Ishikawa (cell line): ENCODE measurements at regions not wholly inside any gene's neighbourhood (a gene's known extent, or its start where the extent isn't known, plus 50 kb on each side); places are given as distances from the start of the nearest gene placed in this dataset.

Experiments used
- EGR1 ChIP-seq: IDR thresholded peaks from 2 replicates; pipeline ENCODE4 v1.6.1; 2012
- EP300 ChIP-seq: IDR thresholded peaks from 2 replicates; pipeline ENCODE4 v1.6.1; 2012; ENCODE audit warnings: borderline replicate concordance
- FOXM1 ChIP-seq: IDR thresholded peaks from 2 replicates; pipeline ENCODE4 v1.6.1; 2012; ENCODE audit warnings: low read depth, borderline replicate concordance
- NFIC ChIP-seq: IDR thresholded peaks from 2 replicates; pipeline ENCODE4 v1.6.1; 2012
- RAD21 ChIP-seq: IDR thresholded peaks from 2 replicates; pipeline ENCODE4 v1.6.1; 2012; ENCODE audit warnings: low read depth
- TAF1 ChIP-seq: IDR thresholded peaks from 2 replicates; pipeline ENCODE4 v1.6.1; 2012; ENCODE audit warnings: low read depth, mild to moderate bottlenecking
- TEAD4 ChIP-seq: IDR thresholded peaks from 2 replicates; pipeline ENCODE4 v1.6.1; 2012
- YY1 ChIP-seq: IDR thresholded peaks from 2 replicates; pipeline ENCODE4 v1.6.1; 2012; ENCODE audit warnings: low read depth
- ZBTB7A ChIP-seq: IDR thresholded peaks from 2 replicates; pipeline ENCODE4 v1.6.1; 2012; ENCODE audit warnings: low read depth
- TF ChIP-seq, protein P1 (sequence below): IDR thresholded peaks from 2 replicates; pipeline ENCODE4 v1.6.1; 2012
- TF ChIP-seq, protein P2 (sequence below): IDR thresholded peaks from 2 replicates; pipeline ENCODE4 v1.6.1; 2012; ENCODE audit warnings: low read depth, mild to moderate bottlenecking
- TF ChIP-seq, protein P3 (sequence below): IDR thresholded peaks from 2 replicates; pipeline ENCODE4 v1.6.1; 2012

DNA sequence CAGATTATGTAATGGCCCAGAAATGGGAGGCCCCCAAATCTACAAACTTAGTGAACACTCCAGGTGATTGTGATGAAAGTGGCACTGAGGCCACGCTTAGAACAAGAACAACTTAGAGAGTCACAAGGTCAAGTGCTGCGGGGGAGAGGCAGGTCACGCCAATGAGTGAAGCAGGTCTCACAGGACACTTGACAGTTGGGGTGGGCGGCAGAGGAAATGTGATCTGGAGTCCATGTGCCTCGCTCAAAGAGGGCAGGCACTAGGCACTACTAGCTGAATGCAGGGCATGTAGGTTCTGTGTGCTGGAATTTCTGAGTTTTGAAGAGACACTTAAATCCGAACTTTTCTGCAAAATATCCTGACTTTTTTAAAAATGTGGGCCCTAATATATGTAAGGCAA is 193.2 kb upstream of the RORB start:
- no peak for TF ChIP-seq YY1
- no peak for TF ChIP-seq TAF1
- no peak for TF ChIP-seq EGR1
- no peak for TF ChIP-seq EP300
- TF ChIP-seq NFIC, result no peak
- TF ChIP-seq, protein P1, sequence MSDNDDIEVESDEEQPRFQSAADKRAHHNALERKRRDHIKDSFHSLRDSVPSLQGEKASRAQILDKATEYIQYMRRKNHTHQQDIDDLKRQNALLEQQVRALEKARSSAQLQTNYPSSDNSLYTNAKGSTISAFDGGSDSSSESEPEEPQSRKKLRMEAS, result no peak
- TF ChIP-seq, protein P2, sequence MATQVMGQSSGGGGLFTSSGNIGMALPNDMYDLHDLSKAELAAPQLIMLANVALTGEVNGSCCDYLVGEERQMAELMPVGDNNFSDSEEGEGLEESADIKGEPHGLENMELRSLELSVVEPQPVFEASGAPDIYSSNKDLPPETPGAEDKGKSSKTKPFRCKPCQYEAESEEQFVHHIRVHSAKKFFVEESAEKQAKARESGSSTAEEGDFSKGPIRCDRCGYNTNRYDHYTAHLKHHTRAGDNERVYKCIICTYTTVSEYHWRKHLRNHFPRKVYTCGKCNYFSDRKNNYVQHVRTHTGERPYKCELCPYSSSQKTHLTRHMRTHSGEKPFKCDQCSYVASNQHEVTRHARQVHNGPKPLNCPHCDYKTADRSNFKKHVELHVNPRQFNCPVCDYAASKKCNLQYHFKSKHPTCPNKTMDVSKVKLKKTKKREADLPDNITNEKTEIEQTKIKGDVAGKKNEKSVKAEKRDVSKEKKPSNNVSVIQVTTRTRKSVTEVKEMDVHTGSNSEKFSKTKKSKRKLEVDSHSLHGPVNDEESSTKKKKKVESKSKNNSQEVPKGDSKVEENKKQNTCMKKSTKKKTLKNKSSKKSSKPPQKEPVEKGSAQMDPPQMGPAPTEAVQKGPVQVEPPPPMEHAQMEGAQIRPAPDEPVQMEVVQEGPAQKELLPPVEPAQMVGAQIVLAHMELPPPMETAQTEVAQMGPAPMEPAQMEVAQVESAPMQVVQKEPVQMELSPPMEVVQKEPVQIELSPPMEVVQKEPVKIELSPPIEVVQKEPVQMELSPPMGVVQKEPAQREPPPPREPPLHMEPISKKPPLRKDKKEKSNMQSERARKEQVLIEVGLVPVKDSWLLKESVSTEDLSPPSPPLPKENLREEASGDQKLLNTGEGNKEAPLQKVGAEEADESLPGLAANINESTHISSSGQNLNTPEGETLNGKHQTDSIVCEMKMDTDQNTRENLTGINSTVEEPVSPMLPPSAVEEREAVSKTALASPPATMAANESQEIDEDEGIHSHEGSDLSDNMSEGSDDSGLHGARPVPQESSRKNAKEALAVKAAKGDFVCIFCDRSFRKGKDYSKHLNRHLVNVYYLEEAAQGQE, result no peak
- TF ChIP-seq, protein P3, sequence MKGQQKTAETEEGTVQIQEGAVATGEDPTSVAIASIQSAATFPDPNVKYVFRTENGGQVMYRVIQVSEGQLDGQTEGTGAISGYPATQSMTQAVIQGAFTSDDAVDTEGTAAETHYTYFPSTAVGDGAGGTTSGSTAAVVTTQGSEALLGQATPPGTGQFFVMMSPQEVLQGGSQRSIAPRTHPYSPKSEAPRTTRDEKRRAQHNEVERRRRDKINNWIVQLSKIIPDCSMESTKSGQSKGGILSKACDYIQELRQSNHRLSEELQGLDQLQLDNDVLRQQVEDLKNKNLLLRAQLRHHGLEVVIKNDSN, result no peak
- TF ChIP-seq ZBTB7A, result no peak
- no peak for TF ChIP-seq RAD21
- TF ChIP-seq TEAD4, result no peak
- no peak for TF ChIP-seq FOXM1
